GM21576 (cell line): ENCODE measurements at regions not wholly inside any gene's neighbourhood (a gene's known extent, or its start where the extent isn't known, plus 50 kb on each side); places are given as distances from the start of the nearest gene placed in this dataset.
"Not testable (repeated sequence)": the region's sequence is repeated elsewhere in the genome, so short reads cannot be mapped to it uniquely, and the experiment has no call there.

ENCODE experiments used
- ATAC-seq: cut with Tn5 transposase; IDR thresholded peaks from one replicate; pipeline ENCODE4 v1.9.1; 2021; ENCODE audit warnings: mild to moderate bottlenecking, moderate library complexity; ENCODE audit not compliant: unreplicated experiment

DNA sequence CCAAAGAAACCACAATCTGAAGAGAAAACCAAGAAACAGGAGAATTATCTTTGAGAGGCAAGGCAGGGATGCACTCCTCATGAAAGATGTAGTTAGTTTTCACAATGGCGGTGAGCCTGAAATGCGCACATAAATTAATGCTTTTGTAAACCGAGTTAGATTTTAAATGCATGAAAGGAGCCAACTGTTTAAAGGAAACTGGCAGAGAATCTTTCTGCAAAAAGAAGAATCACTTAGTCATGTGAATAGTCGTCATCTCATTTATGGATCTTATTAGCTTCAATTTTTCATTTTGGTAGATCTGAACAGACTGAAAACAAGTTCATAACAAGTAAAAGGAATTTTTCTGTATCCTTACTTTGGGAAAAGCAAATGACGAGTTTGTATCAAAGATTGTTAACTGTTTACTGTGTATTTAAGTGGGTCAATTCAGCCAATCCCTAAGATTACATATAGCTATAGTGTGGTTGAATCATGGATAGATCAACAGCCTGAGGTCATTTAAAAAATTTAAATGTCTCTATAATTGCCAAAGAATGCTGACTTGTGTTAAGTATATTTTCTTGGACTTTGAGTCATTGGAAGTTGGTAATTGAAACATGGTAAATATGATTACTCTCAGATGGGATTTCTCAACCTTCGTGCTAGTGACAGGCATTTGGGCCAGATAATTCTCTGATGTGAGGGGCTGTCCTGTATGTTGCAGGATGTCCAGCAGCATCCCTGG lies 226.6 kb upstream of the KAZN start:
- ATAC-seq, result no peak

DNA sequence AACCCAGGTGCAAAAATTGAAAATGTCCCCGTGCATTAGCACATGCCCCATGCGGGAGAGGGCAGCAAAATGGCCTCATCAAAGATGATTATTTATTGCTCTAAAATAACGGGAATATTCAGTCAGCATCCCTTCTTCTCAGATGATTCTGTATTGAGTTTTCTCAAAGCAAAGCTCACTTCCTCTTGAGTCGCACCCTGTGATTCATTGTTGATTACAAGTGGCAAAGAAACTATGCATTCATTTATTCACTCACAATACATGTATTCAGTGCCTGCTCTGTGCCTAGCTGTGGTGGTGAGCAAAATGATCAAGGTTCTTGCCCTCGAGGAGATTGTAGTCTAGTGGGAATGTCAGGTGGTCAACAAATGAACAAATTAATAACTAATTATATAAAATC lies 226.0 kb upstream of the KAZN start:
- no peak for ATAC-seq

GRCh38 chr1:14373081-14373758 lies 225.3 kb upstream of the KAZN start:
- ATAC-seq, result no peak

- no peak for ATAC-seq
These were observed 223.3 kb upstream of the KAZN start for GRCh38 chr1:14375226-14375625.

DNA sequence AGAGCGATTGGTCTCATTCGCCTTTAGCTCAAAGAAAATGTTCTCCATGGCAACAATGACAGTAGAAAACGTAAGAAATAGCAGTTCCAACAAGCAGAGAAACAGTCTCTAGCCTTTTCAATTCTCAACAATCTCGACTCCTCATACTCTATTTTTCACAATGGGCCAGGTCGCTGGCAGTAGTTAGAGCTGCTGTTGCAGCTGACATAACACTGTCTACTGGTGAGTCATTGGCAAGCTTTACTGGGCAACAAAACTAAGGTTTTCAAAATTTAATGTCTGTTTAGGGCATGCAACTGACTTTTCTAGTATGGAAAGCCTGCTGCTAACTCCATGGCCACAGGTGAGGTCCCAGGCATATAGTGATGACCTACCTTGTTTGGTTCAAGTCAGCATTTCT lies 221.1 kb upstream of the KAZN start:
- no peak for ATAC-seq

- ATAC-seq, result no peak
These were observed 218.1 kb upstream of the KAZN start for GRCh38 chr1:14380408-14380807.

GRCh38 chr1:14390816-14391215 lies 207.7 kb upstream of the KAZN start:
- ATAC-seq, result no peak

DNA sequence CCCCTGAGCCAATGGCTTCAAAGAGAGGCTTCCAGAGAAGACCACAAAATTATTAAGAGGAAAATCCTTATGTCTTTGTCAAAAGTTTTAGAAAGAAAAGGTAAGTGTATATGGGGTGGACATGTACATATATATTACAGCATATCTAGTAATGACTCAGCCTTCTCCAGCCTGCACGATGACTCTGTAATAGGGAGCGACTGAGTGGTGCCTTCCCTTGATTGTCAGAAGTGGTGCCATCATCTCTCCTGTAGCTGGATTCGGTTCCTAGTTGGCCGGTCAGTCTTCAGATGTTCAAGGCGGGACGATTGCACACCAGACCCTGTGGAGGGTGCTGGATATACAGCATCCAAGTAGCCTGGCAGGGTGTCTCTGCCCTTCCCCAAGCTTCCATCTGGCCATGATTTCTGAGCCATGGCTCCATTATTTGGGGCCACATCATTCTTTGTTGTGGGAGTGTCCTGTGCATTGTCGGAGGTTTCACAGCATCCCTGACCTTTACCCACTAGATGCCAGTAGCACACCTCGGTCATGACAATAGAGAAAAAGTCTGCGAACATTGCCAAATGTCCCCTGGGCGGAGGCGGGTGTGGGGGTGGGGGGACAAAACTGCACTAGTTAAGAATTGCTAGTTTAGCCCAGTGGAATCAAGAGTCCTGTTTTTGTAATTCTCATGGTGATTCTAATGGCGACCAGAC lies 206.2 kb upstream of the KAZN start:
- no peak for ATAC-seq

DNA sequence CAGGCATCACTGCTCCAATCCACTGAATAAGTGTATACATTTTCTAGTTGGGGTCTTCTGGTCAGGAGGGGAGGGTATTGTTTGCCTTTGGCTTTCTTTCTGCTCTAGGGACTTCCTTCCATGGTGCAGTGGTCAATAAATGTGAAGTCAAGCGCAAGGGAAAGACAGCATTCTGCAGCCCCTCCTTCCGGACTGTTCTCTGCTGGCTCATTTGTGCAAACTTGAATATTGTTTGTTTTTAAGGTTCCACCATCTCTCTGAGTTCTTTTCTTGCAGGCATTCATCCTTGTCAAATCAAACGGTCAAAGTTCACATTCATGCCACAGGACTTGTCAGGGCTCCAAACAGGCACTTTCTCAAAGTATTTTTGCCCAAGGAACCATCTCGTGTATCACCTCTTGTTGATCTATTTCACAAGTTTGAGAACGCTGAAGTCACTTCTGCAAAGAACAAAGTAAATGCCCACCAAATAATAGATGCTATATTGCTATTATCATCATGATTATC lies 205.6 kb upstream of the KAZN start:
- ATAC-seq, result no peak

GRCh38 chr1:14396100-14396499 lies 202.4 kb upstream of the KAZN start:
- no peak for ATAC-seq

DNA sequence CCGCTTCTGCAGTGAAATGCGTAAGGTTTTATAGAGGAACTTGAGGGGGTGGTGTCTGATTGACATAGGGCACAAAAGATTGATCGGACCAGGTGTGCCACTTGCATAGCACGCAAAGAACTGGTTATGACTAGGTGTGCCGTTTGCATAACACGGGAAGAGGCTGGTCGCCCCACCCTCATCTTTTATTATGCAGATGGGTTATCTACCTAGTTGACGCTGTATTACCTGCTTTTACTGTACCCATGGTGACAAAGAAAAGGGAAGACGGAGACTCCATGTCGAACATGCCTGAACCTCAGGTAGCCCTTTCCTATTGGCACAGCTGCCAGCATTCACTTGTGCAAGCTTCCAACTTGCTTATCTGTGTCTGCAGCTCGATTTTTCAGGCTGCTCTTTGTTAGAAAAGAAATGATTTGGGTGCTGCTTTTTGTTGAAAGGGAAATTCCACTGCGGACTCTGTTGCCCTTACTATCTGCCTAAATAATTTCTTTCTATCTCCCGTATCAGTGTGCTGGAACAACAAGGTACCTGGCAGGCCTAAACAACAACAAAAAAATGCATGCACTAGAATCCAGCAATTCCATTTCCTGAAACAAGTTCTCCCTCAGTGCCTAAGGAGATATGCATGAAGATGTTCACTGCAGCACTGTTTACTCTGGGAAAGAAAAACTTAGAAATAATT lies 194.4 kb upstream of the KAZN start:
- ATAC-seq, result no peak

DNA sequence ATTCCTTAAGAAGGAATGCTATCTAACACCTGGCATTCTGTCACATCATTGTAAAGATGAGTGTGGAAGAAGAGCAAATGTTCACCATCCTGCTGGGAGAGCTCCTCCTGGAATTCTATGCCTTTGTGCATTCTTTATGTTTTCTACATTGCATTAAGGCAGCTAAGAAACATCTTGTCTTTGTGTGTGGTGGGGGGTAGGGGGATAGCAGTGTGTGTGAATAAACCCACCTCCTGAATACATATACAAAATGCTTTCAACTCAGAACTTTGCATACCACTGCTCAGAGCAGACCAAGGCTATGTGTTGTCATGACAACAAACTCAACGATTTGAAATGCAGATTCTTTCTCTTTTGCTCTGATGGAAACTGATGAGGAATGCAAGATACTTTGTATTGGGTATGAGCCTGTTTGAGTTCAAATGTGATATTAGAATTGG lies 193.6 kb upstream of the KAZN start:
- ATAC-seq, result no peak

DNA sequence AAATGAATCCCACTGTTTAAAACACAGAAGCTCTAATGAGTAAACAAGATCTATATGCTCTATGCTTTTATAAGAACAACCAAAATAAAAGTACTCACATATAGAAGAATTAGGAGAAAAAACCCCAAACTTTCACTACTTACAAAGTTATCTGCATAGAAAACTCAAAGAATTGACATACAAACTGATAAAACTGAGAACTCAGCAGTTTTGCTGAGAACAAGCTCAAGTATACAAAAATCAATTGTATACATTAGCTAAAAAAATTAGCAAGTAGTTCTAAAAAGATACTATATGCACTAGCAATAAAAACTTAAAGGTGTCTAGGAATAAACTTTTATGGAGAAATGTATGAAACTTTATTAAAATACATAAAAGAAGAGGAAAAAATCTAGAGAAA lies 186.2 kb upstream of the KAZN start:
- ATAC-seq, result no peak

DNA sequence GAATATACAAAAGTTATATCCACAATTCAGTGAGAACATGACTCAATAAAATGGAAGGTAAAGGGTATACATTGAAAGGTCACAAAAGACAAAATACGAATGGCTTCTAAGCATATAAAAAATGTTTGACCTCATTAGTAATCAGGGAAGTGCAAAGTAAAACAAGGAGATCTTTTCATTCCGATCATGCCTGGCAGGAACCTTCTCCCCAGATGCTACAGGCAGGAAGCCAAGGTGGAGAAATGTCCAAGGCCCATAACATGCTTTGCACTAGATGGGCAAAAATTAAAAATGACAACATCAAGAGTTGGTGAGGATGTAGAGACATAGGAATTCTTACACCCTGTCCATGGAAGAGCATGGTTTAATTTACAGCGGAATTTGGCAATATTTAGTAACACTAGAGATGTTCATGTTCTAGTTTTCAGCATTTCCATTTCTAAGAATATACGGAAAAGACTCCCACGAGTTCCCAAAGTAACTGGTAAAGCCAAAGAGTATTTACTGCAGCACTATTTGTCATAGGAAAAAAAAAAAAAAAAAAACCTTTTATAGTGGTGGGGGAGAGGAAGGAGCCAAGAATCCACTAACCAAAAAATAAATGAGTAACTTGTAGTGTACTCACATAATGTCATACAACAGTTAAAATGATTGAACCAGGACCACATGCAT lies 184.5 kb upstream of the KAZN start:
- no peak for ATAC-seq

DNA sequence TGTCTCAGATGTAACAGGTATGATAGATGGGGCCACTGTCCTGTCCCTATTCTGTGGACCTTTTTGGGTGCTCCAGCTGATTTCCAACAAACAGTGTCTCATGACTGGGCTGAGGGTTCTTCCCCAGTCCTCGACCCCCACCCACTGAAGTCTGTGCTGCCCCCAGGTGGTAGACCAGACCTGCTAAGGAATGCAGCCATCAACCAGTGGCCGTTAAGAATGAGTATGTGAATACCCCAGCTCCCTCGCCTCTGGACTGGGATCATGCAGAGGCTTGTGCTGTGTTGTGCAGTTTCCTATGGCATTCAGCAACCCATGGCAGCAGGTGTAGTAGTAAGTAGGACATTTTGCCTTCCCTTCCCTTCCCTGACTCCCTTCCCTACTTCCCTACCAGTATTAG lies 183.1 kb upstream of the KAZN start:
- no peak for ATAC-seq

GRCh38 chr1:14419778-14420218 lies 178.7 kb upstream of the KAZN start:
- ATAC-seq, result not testable (repeated sequence)

DNA sequence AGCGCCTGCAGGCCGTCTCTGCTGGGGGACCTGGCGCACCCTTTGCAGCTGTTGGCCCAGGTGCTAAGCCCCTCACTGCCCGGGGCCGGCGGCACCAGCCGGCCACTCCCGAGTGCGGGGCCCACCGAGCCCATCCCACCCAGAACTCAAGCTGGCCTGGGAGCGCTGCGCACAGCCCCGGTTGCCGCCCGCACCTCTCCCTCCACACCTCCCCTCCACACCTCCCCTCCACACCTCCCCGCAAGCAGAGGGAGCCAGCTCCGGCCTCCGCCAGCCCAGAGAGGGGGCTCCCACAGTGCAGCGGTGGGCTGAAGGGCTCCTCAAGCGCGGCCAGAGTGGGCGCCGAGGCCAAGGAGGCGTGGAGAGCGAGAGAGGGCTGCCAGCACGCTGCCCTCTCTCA lies 177.8 kb upstream of the KAZN start:
- no peak for ATAC-seq

DNA sequence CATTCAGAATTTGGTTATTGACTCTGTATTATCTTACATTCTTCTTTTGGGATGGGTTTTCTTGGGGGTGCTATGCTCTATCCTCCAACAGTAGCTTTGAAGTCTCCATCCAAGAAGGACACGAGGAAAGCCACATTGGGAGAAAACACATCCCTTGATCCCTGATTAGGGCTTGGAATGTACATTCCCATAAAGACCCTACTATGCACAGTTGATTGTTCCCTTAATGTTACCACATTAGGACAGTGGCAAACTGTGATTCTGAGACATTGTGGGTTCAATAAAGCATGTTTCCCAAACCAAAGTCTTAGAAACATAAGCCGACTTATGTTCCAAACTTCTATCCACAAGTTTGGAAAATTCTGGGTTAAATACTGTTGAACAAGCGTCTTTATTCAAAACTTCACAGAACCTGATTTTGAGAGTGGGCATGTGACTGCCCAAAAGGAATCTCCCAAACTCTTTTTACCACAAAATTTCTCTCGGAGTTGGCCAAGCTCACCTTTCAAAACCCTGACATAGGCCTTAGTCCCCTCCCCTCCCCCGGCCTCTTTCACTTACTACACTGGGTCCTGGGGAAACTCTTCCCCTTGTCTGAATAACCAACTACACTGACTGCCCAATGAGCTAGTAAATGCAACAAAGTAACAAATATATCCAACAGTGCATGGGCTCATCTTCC lies 177.0 kb upstream of the KAZN start:
- no peak for ATAC-seq

DNA sequence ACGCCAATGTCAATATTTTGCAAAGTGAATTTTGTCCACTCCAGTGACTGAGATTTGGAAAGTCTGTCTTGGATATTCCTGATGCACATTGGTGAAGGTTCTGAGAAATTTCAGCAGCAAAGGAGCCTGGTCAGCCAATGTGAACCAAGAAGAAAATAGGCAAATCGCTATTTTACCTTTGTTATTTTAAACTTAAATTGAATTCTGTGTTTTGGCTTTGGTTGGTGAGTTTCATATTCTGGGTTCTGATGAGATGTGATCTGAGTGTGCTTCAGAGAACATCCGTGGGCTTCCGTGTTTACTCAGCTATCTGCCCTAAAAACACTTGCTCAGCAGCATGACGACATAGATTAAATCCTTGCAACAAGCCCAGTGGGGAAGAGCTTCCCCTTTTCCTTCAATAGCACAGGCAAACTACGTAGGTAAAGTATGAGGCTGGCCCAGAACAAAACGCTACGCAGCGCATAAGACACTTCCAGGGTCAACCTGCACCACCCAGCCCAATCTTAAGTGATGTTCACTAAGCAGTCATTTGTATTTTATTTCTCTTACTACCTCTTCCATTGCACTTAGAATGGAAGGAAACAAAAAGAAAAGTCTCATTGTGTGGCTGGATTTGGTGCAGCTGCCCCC lies 176.4 kb upstream of the KAZN start:
- ATAC-seq, result no peak
